ENCODE measurements at regions not wholly inside any gene's neighbourhood (a gene's known extent, or its start where the extent isn't known, plus 50 kb on each side); places are given as distances from the start of the nearest gene placed in this dataset.

- dilution Hi-C loops (cut with HindIII; ENCODE audit: low sequenced_read_pairs, unreplicated experiment) (no loop called here), in situ Hi-C loops (cut with MboI; ENCODE audit: low sequenced_read_pairs) (no loop called here), intact Hi-C loops (cut with micrococcal nuclease) (loop anchor here (10.0 kb wide), 1 partner anchor 202 kb away; no protein-coding TSS in a partner anchor)
- Histone ChIP-seq H3K4me3 (ENCODE audit: insufficient read depth, low read depth, low read length) (no peak overlapping the region), H2BK20ac (ENCODE audit: low read depth, low read length) (no peak overlapping the region), H3K36me3 (ENCODE audit: control insufficient read depth, insufficient read depth, low read length) (no peaks in the 10 kb centered on the region), H2AK5ac (ENCODE audit: low read depth, low read length) (no peak overlapping the region), H3K4me2 (ENCODE audit: low read depth, low read length) (no peak overlapping the region), H2BK120ac (ENCODE audit: low read depth, low read length) (no peak overlapping the region), H3K23ac (ENCODE audit: low read depth, low read length) (no peak overlapping the region), H2BK5ac (ENCODE audit: low read depth, low read length, poor library complexity, severe bottlenecking) (no peak overlapping the region), H3K9me3 (ENCODE audit: control insufficient read depth, insufficient read depth, low read length) (no peaks in the 10 kb centered on the region), H3K9ac (ENCODE audit: low read depth, low read length) (no peak overlapping the region), H3K4me1 (ENCODE audit: control insufficient read depth, insufficient read depth, low read length) (no peaks in the 10 kb centered on the region), H3K27ac (ENCODE audit: insufficient read depth, low read length) (no peak overlapping the region), H3K4ac (ENCODE audit: low read depth, low read length) (no peak overlapping the region), H3K18ac (ENCODE audit: low read depth, low read length) (no peak overlapping the region), H4K8ac (ENCODE audit: low read depth in 2 of 2, low read length in 2 of 2) (no peak overlapping the region), H3K79me1 (ENCODE audit: low read depth in 1 of 2, low read length in 2 of 2) (no peaks in the 10 kb centered on the region), H4K5ac (ENCODE audit: low read depth, low read length) (no peak overlapping the region), H4K91ac (ENCODE audit: insufficient read depth, low read depth, low read length) (no peak overlapping the region), H3K27me3 (ENCODE audit: control insufficient read depth, insufficient read depth, low read length) (no peaks in the 10 kb centered on the region), H2AK9ac (replicated peaks; ENCODE audit: low read depth, low read length, poor library complexity) (no peak overlapping the region), H4K20me1 (ENCODE audit: insufficient read depth, low read length) (no peaks in the 10 kb centered on the region), H2AFZ (replicated peaks; ENCODE audit: low read length, poor library complexity) (no peak overlapping the region), H3K14ac (replicated peaks; ENCODE audit: low read depth, low read length) (no peak overlapping the region), H3K9me1 (ENCODE audit: insufficient read depth, low read length) (no peaks in the 10 kb centered on the region), H3K56ac (ENCODE audit: extremely low read depth, insufficient read depth, low read length) (no peak overlapping the region), H2BK15ac (ENCODE audit: low read depth, low read length) (no peak overlapping the region)
- ChIA-PET POLR2A (ENCODE audit: unreplicated experiment) (no interaction called here), CTCF (no interaction called here)
- TF ChIP-seq CTCF (conservative IDR thresholded peaks at IDR 0.05; ENCODE audit: low read depth, low read length), result no peak
- TF ChIP-seq ELK1 (IDR thresholded peaks at IDR 0.05; ENCODE audit: borderline replicate concordance, low read depth, low read length), result no peak
- TF ChIP-seq MAFK (IDR thresholded peaks at IDR 0.05; ENCODE audit: low read depth, low read length), result no peak
- TF ChIP-seq MAZ (IDR thresholded peaks at IDR 0.05; ENCODE audit: borderline replicate concordance, low read depth, low read length), result no peak
- no peak for TF ChIP-seq CHD1 (IDR thresholded peaks at IDR 0.05; ENCODE audit: low read depth, low read length)
- no peak for TF ChIP-seq USF2 (IDR thresholded peaks at IDR 0.05; ENCODE audit: low read depth, low read length)
- TF ChIP-seq RFX5 (IDR thresholded peaks at IDR 0.05; ENCODE audit: low read depth, low read length), result no peak
- TF ChIP-seq RAD21 (IDR thresholded peaks at IDR 0.05; ENCODE audit: low read length), result no peak
- TF ChIP-seq NFE2L2 (IDR thresholded peaks at IDR 0.05; ENCODE audit: low read depth, low read length), result no peak
- TF ChIP-seq CEBPB (IDR thresholded peaks at IDR 0.05; ENCODE audit: low read depth, low read length), result no peak
- no TSS peak for BruUV-seq (replicated peaks)
- no CpG with 5 or more reads among the region's 5 CpGs for WGBS, 2 experiments (ENCODE audit: extremely low coverage in 2 of 2, insufficient read length in 1 of 2)
- ATAC-seq (ENCODE audit: low read depth), result no peak
- DNase-seq, result no peak
Observed at GRCh38 chr14:85852906-85853305, 323.0 kb downstream of the FLRT2 start.

All from IMR-90 (cell line).